Endothelial cell of hepatic sinusoid (primary cell): ENCODE measurements at regions not wholly inside any gene's neighbourhood (a gene's known extent, or its start where the extent isn't known, plus 50 kb on each side); places are given as distances from the start of the nearest gene placed in this dataset.
"Not testable (repeated sequence)": the region's sequence is repeated elsewhere in the genome, so short reads cannot be mapped to it uniquely, and the experiment has no call there.

ENCODE experiments used
- in situ Hi-C: cut with HindIII; loops from 2 replicates; pipeline ENCODE4 v1.10.0; 2017; ENCODE audit warnings: low sequenced_read_pairs

DNA sequence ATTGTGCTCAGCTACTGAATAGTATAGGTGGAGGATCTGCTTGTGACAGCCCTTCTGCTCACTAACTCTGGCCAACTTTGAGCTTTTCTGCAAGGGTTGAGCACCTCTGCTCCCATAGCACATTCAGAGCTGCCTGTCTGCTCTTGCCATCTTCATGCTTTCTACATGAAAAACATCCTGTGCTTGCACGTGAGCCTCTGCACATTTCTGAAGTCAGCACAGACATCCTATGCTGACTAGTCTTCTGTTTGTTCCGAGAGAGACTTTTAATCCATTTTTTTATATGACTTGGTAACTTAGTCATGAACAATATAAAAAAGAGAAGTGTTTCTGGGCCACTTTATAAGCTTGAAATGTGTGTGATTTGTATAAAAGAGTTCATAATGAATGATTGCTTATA, 969.3 kb downstream of the TMTC2 start:
- in situ Hi-C loops = no loop called here

DNA sequence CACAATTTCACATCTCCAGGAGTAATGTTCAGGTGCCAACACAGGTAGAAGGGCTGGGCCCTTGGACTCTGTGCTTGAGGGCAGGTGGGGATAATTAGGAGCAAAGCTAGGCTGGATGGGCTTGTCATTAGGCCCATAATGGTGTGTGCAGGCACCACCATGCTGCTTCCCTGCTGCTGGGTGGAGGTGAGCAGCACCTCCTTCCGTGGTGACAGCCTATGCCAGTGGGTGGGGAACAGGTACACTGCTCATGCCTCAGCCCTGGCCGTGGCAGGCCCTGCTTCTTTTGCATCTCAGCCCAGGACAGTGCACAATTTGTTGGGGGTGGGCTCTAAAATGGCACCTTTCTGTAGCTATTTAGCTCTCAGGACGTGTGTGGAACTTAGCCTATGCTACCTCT, 955.5 kb downstream of the TMTC2 start:
- in situ Hi-C loops = no loop called here

DNA sequence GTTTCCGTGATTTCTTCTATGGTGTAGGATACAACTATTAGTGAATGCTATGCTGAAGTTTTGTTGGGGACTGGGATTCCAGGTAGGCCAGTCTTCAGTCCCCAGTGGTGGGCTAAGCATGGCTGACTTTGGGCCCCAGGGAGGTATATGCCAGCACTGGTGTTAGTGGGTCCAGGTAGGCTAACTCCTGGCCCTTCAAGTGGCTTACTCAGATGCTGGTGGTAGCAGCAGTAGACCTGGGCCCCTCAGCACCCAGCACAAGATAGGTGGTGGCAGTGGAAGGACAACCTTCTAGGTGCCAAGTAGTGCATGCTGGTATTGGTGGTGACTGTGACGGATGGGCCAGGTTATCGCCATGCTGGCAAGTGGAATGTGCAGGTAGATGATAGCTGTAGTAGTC, 955.1 kb downstream of the TMTC2 start:
- in situ Hi-C loops = no loop called here

DNA sequence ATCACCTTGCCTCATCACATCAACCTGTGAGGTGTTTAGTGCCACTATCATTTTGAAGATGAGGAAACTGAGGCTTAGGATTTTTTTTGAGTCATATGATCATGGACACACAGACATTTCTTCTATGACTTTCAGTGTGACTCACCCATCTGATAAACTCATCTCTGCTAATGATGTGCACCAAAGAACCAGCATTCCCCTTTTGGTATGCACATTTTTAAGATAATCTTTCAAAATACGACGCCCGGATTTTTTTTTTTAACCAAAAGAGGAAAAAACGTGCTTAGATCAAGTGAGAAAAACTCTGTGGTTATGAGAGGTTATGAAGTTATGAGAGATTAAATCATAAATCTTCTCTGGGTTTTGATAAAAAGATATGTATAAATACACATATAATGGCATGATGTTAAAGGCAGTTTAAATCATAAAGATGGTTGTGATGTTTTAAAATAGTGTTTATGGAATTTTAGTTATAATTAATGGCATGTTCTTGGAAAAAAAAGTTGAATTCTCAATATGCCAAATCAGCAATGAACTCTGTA, 948.1 kb downstream of the TMTC2 start:
- in situ Hi-C loops = loop anchor here (10.0 kb wide), 1 partner anchor 110 kb away; no protein-coding TSS in a partner anchor

DNA sequence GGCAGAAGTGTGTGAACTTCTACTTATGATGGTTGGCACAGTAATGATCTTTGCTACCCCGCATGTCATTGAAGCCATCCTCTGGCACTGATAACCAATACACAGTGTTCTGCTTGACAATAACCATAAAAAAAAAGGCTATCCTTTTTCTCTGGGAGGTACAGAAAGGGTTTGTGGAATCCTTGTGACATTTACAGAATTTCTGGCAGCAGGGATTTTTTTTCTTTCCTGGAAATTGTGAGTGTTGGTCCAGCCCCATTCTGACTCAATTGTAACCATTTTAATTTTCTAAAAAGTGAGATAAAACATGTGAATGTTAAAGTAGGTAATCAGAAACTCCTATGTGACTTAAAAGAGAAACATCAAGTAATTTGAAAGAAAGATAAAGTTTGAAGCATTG, 943.8 kb downstream of the TMTC2 start:
- in situ Hi-C loops = loop anchor here (10.0 kb wide), 1 partner anchor 106 kb away; no protein-coding TSS in a partner anchor

GRCh38 chr12:83629931-83630330, 943.2 kb downstream of the TMTC2 start:
- in situ Hi-C loops = loop anchor here (10.0 kb wide), 1 partner anchor 105 kb away; no protein-coding TSS in a partner anchor

DNA sequence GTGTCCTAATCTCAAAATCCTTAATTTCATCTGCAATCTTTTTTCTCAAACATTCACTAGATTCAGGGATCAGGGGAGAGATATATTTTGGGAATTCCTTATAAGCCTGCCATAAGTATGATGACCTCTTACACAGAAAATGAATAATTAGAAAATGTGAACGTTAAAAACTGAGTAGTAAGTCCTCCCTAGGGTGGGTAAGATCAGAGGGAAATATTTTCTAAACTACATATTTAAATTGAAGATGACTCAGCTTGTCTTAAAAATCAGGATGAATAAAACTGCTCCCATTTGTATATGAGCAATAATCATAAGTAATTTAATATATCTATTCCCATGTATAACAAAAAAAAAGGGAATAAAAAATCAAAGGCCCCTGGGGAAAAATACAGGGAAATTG, 935.5 kb downstream of the TMTC2 start:
- in situ Hi-C loops = no loop called here

GRCh38 chr12:83619973-83620372, 933.3 kb downstream of the TMTC2 start:
- in situ Hi-C loops = no loop called here

DNA sequence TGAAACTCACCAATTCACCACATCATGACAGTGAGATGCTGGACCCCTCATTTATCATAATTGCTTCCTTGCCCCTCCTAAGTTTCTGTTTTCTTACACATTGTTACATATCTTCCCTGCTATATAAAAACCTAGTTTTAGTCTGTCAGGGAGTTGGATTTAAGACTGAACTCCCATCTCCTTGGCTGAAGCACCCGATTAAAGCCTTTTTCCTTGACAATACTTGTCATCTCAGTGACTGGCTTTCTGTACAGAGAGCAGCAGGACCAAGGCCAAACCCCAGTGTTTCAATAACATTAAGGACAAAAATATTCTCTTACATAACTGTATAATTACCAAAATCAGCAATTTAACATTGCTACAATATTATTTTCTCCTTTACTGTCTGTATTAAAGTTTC, 928.4 kb downstream of the TMTC2 start:
- in situ Hi-C loops = no loop called here

GRCh38 chr12:83613586-83614110, 926.9 kb downstream of the TMTC2 start:
- in situ Hi-C loops = no loop called here

- in situ Hi-C loops = no loop called here
These were observed 916.4 kb downstream of the TMTC2 start for GRCh38 chr12:83603106-83603505.

GRCh38 chr12:83575326-83575725, 888.6 kb downstream of the TMTC2 start:
- in situ Hi-C loops = no loop called here

DNA sequence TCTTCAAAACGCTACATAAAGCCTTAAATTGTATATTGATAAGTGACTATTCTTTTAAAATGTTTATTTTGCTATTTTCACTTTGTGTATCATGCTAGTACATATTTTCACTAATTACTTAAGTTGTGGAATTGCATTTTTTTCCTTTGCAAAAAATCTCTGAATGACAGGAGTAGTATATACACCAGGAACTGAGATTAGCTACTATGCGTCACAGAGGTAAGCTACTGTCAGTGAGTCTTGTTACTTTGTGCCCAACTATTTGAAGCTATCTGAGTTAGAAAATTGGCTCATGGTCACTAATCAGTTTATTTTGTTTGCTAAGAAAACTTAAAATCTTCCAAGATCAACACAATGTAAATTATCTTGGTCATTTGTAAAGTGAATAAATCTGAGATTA, 887.4 kb downstream of the TMTC2 start:
- in situ Hi-C loops = no loop called here

- in situ Hi-C loops = no loop called here
These were observed 887.0 kb downstream of the TMTC2 start for GRCh38 chr12:83573671-83574070.

GRCh38 chr12:83559650-83560049, 872.9 kb downstream of the TMTC2 start:
- in situ Hi-C loops = no loop called here

GRCh38 chr12:83556040-83556439, 869.3 kb downstream of the TMTC2 start:
- in situ Hi-C loops = not testable (repeated sequence)

- in situ Hi-C loops = no loop called here
These were observed 854.7 kb downstream of the TMTC2 start for GRCh38 chr12:83541446-83541845.

DNA sequence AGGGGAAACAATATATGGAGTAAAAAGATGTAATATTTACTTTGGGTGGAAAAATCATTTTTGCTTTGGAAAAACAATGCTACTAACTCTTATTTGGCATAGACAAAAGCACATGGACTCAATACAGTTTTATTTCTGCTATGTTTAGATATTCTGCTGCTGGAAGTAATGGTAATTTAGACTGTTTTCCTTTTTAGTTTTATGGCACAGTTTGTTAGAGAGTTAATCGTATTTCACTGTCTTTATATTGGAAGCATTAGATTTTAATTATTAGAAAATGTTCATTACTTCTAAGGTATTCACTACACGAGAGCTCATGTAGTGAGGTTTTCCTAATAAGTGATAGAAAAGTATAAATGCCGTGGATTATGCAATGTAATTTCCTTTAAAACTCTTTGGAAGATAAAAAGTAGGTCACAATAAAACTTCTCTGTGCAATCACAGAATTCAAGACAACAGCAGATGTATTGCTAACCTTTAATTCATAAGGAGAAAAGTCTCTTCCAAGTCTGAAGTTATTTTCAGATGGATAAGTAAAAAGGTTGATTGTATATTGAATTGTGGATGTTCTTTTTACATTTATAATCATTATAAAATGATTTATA, 851.8 kb downstream of the TMTC2 start:
- in situ Hi-C loops = no loop called here

- in situ Hi-C loops = no loop called here
These were observed 850.8 kb downstream of the TMTC2 start for GRCh38 chr12:83537428-83538053.

DNA sequence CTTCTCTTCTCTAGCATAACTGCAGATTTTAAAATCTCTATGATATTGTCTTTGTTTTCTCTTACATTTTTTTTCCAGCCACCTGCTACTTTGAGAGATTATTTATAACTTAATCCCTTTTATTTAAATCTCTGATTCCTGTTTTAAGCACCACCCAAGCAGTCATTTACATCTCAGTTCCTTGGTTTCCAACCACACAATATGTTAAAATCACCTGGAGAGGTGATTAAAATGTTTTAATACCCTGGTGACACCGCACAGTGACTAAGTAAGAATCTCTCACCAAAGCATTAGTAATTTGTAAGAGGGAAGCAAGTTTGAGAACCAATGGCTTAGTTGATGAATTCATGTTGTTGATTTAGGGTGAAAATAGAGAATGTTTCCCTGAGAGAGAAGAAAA, 849.8 kb downstream of the TMTC2 start:
- in situ Hi-C loops = no loop called here

DNA sequence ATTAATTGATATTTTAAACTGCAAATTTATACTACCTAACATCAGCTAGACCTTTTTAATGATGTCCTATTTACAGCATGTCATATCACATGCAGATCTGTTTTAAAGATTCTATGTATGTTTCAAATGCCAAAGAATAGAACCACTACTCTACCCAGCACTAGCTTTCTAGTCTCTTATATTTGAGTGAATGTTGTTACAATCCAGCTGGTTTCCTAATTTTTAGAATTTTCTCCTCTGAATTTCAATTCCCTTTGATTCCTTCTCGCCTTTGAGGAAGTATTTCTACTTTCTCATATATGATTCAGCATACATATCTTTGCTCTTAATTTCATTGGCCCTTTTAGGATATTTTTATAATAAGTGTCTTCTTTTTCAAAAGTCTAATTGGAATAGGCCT, 841.9 kb downstream of the TMTC2 start:
- in situ Hi-C loops = loop anchor here (10.0 kb wide), 1 partner anchor 106 kb away; no protein-coding TSS in a partner anchor

GRCh38 chr12:83527810-83528209, 841.1 kb downstream of the TMTC2 start:
- in situ Hi-C loops = loop anchor here (10.0 kb wide), 1 partner anchor 107 kb away; no protein-coding TSS in a partner anchor
